ENCODE measurements at regions not wholly inside any gene's neighbourhood (a gene's known extent, or its start where the extent isn't known, plus 50 kb on each side); places are given as distances from the start of the nearest gene placed in this dataset.

GRCh38 chr10:128541926-128542475 is 415.8 kb upstream of the MKI67 start:
- Histone ChIP-seq H3K27me3 (ENCODE audit: insufficient read depth, low read depth, low read length) (peaks cover 62% of the 10 kb centered on the region), H3K4me2 (ENCODE audit: low read length) (no peak overlapping the region), H3K4me3 (ENCODE audit: low read length) (no peak overlapping the region)

GRCh38 chr10:128542659-128543058 is 416.4 kb upstream of the MKI67 start:
- Histone ChIP-seq H3K36me3 (ENCODE audit: insufficient read depth, low read length) (no peaks in the 10 kb centered on the region), H3K27ac (ENCODE audit: low read length) (no peak overlapping the region), H4K20me1 (ENCODE audit: insufficient read depth) (no peaks in the 10 kb centered on the region), H3F3A (ENCODE audit: insufficient read depth, low read length, poor library complexity, severe bottlenecking) (no peaks in the 10 kb centered on the region), H3K9me2 (ENCODE audit: insufficient read depth, low read length) (no peaks in the 10 kb centered on the region), H3K4me3 (ENCODE audit: low read length) (no peak overlapping the region), H3K79me2 (replicated peaks; ENCODE audit: insufficient read depth, low read length) (no peaks in the 10 kb centered on the region), H3K4me2 (ENCODE audit: low read length) (no peak overlapping the region), H3K27me3 (ENCODE audit: insufficient read depth, low read depth, low read length) (peaks cover 61% of the 10 kb centered on the region), H3K9me3 (ENCODE audit: low read length) (no peaks in the 10 kb centered on the region), H2AFZ (ENCODE audit: low read depth, low read length) (no peak overlapping the region), H3K9ac (ENCODE audit: low read length) (no peak overlapping the region)
- TF ChIP-seq TAF1 (IDR thresholded peaks at IDR 0.05; ENCODE audit: low read depth) (no peak), SMC3 (conservative IDR thresholded peaks at IDR 0.05; ENCODE audit: poor library complexity) (no peak), EP300 (conservative IDR thresholded peaks at IDR 0.05; ENCODE audit: poor library complexity, severe bottlenecking) (no peak), EZH2 (IDR thresholded peaks at IDR 0.05; ENCODE audit: borderline replicate concordance, insufficient read depth, low read length, poor library complexity, severe bottlenecking) (no peak), MXI1 (conservative IDR thresholded peaks at IDR 0.05; ENCODE audit: poor library complexity, severe bottlenecking) (no peak), REST (IDR thresholded peaks at IDR 0.05; ENCODE audit: borderline replicate concordance) (no peak), RAD21 (conservative IDR thresholded peaks at IDR 0.05) (no peak)

More at GRCh38 chr10:128541926-128542475, 415.8 kb upstream of the MKI67 start:
- Histone ChIP-seq H3K36me3 (ENCODE audit: insufficient read depth, low read length) (no peaks in the 10 kb centered on the region), H3K9ac (ENCODE audit: low read length) (no peak overlapping the region), H3K27ac (ENCODE audit: low read length) (no peak overlapping the region), H3K79me2 (replicated peaks; ENCODE audit: insufficient read depth, low read length) (no peaks in the 10 kb centered on the region), H2AFZ (ENCODE audit: low read depth, low read length) (no peak overlapping the region), H3K9me3 (ENCODE audit: low read length) (no peaks in the 10 kb centered on the region), H3F3A (ENCODE audit: insufficient read depth, low read length, poor library complexity, severe bottlenecking) (no peaks in the 10 kb centered on the region), H4K20me1 (ENCODE audit: insufficient read depth) (no peaks in the 10 kb centered on the region), H3K9me2 (ENCODE audit: insufficient read depth, low read length) (no peaks in the 10 kb centered on the region)
- TF ChIP-seq CTCF (IDR thresholded peaks at IDR 0.05; ENCODE audit: poor library complexity, severe bottlenecking) (no peak), SMC3 (conservative IDR thresholded peaks at IDR 0.05; ENCODE audit: poor library complexity) (no peak), TAF1 (IDR thresholded peaks at IDR 0.05; ENCODE audit: low read depth) (no peak), REST (IDR thresholded peaks at IDR 0.05; ENCODE audit: borderline replicate concordance) (no peak), MXI1 (conservative IDR thresholded peaks at IDR 0.05; ENCODE audit: poor library complexity, severe bottlenecking) (no peak), EZH2 (IDR thresholded peaks at IDR 0.05; ENCODE audit: borderline replicate concordance, insufficient read depth, low read length, poor library complexity, severe bottlenecking) (no peak), RAD21 (conservative IDR thresholded peaks at IDR 0.05) (no peak), POLR2AphosphoS5 (IDR thresholded peaks at IDR 0.05) (no peak), EP300 (conservative IDR thresholded peaks at IDR 0.05; ENCODE audit: poor library complexity, severe bottlenecking) (no peak)
